NB4 (cell line): ENCODE measurements at regions not wholly inside any gene's neighbourhood (a gene's known extent, or its start where the extent isn't known, plus 50 kb on each side); places are given as distances from the start of the nearest gene placed in this dataset.

Experiments
- CTCF ChIP-seq: IDR thresholded peaks from one replicate; pipeline ENCODE4 v1.5.1; 2012; ENCODE audit warnings: low read depth, low read length
- POLR2A ChIP-seq: IDR thresholded peaks from 2 replicates; pipeline ENCODE4 v1.6.1; 2011; ENCODE audit warnings: mild to moderate bottlenecking; ENCODE audit not compliant: insufficient read length; ENCODE audit errors: extremely low read depth

DNA sequence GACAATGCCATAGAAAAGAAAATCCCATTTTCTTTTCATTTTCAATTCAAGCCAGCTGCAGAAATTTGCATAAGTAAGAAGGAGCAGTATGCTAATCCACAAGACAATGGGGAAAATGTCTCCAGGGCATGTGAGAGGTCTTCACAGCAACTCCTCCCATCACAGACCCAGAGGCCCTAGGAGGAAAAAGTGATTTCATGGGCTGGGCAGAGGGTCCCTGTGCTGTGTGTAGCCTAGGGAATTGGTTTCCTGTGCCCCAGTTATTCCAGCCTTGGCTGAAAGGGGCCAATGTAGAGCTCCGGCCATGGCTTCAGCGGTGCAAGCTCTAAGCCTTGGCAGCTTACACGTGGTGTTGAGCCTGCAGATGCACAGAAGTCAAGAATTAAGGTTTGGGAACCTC lies 211.4 kb downstream of the CCDC59 start:
- no peak for TF ChIP-seq POLR2A
- TF ChIP-seq CTCF: no peak
